ENCODE measurements at regions not wholly inside any gene's neighbourhood (a gene's known extent, or its start where the extent isn't known, plus 50 kb on each side); places are given as distances from the start of the nearest gene placed in this dataset.
"Not testable (repeated sequence)": the region's sequence is repeated elsewhere in the genome, so short reads cannot be mapped to it uniquely, and the experiment has no call there.

- DNase-seq (ENCODE audit: low read depth, low spot score): no peak
Observed at GRCh38 chr12:131436922-131437705, 273.8 kb upstream of the SFSWAP start.

DNA sequence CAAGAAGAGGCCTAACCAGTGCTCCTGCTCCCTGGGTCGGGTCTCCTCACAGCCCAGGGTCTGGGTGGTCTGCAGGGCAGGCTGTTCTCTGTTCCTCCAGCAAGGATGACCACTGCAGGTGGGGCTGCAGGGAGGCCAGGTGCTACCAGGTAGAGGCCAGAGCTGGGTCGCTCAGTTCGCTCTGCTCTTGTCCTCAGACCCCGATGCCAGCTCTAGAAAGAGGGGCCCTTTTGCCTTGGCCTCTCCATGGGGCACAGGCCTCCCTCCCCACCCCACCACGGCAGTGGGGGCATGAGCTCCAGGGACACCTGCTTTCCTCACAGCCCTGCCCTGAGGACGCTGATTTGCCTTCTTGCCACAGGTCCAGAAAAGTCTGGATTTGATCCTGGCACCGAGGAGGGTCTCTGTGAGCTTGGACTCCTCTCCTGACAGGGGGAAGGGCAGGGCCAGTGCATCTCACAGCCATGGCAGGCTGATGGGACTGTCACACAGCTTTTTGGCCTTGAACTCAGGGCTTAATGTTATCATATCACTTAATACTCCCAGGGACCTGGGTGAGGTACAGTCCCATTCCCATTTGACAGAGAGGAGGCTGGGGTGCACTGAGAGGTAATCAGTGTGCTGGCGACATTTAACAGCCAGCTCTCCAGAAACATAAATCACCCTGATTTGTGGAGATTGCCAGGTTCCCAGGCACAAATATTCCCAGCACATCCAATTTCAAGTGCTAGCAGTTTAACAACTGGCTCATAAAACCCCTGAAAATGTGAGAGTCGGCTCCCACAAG is 273.0 kb upstream of the SFSWAP start:
- no peak for DNase-seq (ENCODE audit: low read depth, low spot score)

GRCh38 chr12:131438493-131438835 is 272.4 kb upstream of the SFSWAP start:
- not testable (repeated sequence) for DNase-seq (ENCODE audit: low read depth, low spot score)

DNA sequence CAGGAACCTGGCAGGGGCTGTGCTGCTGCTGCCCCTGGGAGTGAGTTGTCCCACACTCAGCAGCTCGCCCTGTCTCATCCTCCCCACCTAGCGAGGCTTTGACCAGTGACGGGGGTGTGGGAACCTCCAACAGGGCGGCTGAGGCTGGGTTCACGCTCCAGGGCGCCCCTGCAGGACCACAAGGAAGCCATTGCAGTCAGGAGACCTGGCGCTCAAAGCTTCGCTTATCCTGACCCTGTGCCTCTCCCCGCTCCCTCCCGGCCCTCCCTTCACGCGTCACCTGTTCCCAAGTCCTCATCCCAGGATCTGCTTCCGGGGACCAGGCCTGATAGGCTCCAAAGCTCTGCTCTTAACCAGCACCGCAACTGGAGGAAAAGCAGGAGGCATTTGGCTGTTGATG is 272.0 kb upstream of the SFSWAP start:
- no peak for DNase-seq (ENCODE audit: low read depth, low spot score)

DNA sequence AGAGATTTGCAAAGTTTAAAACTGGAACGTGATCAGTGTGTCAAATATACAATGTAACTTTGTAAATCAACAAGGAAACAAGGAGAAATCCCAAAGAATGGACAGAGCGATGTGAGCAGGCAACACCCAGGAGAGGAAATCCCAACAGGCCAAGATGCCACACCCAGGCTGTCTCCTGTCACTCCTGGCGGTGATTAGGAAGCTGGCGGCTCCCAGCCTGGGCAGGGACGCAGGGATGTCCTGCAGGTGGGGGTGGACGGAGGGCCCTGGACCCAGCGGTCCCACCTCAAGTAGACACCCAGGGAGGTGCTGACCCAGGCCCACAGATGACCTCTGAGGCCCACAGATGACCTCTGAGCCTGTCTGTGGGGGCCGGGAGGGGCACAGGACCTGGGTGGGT is 271.1 kb upstream of the SFSWAP start:
- DNase-seq (ENCODE audit: low read depth, low spot score): not testable (repeated sequence)

- DNase-seq (ENCODE audit: low read depth, low spot score): not testable (repeated sequence)
Observed at GRCh38 chr12:131440209-131441059, 270.5 kb upstream of the SFSWAP start.

- no peak for DNase-seq (ENCODE audit: low read depth, low spot score)
Observed at GRCh38 chr12:131441060-131441396, 269.9 kb upstream of the SFSWAP start.

GRCh38 chr12:131441638-131442336 is 269.1 kb upstream of the SFSWAP start:
- no peak for DNase-seq (ENCODE audit: low read depth, low spot score)

GRCh38 chr12:131442337-131442918 is 268.5 kb upstream of the SFSWAP start:
- no peak for DNase-seq (ENCODE audit: low read depth, low spot score)

DNA sequence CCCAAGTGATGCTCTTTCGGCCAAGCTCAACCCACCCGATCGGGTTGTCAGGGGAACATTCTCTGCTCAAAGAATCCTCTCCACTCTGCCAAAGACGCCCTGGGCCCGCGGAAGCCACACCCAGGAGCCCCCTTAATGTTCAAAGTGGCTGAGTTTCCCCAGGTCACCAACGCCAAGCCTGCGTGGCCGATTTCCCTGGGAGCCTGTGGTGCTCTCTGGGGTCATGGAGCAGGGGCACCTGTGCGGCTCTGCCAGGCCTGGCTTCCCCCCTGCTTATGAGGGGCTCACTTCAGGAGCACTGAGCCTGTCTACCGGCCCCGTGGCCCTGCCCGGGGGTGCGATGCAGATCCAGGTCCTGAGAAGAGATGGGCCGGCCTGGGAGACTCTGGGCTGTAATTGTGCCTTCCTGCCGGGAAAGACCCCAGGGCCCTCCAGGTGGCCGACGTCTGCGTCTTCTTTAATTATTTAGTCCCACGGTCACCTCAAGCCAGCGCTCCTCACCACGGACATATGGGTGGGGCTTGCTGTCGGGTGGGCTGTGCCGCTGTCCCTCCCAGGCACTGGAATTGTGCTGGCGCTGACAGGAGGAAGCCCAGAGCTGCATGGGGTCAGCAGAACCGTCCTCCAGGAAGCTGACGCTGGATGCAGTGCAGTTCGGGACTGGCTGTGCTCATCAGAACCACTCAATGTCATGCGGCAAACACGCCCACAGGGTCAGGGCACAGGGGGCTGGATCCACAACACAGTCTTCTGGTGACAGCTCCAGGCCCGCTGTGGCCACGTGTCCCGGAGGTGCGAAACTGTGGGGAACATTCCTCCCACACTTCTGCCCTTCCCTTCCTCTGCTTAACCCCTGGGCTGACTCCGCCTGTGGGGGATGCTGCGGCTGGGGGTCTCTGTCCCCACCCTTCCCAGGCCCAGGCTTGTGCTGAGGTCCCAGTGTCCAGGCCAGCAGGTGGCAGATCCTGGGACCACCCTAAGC is 267.6 kb upstream of the SFSWAP start:
- DNase-seq (ENCODE audit: low read depth, low spot score): no peak

- DNase-seq (ENCODE audit: low read depth, low spot score): no peak
Observed at GRCh38 chr12:131444220-131445164, 266.4 kb upstream of the SFSWAP start.

GRCh38 chr12:131445184-131445774 is 265.6 kb upstream of the SFSWAP start:
- DNase-seq (ENCODE audit: low read depth, low spot score): no peak

- no peak for DNase-seq (ENCODE audit: low read depth, low spot score)
Observed at GRCh38 chr12:131445795-131446194, 265.1 kb upstream of the SFSWAP start.

GRCh38 chr12:131447636-131448035 is 263.3 kb upstream of the SFSWAP start:
- not testable (repeated sequence) for DNase-seq (ENCODE audit: low read depth, low spot score)

GRCh38 chr12:131448254-131448795 is 262.6 kb upstream of the SFSWAP start:
- DNase-seq (ENCODE audit: low read depth, low spot score): no peak

- no peak for DNase-seq (ENCODE audit: low read depth, low spot score)
Observed at GRCh38 chr12:131449027-131449426, 261.9 kb upstream of the SFSWAP start.

DNA sequence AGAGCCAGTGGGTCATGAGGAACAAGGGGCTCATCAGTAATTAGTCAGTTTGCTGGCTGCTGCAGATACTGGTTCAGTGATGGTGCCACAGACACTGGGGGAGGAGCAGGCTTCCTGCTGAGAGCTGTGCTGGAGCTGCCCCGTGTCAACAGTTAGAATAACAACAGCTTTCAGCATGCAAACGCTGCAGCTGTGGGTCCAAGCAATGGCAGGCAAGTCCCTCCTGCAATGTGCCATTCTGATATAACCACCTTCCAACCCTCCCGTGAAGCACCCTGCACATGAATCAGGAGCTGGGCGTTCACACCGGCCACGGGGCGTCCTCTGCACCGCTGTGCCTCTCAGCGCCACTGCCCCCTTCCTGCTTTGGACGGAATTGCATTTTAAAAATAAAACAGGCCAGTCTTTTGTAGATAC is 258.4 kb upstream of the SFSWAP start:
- no peak for DNase-seq (ENCODE audit: low read depth, low spot score)
